ENCODE measurements at regions not wholly inside any gene's neighbourhood (a gene's known extent, or its start where the extent isn't known, plus 50 kb on each side); places are given as distances from the start of the nearest gene placed in this dataset.
"Not testable (repeated sequence)": the region's sequence is repeated elsewhere in the genome, so short reads cannot be mapped to it uniquely, and the experiment has no call there.

DNA sequence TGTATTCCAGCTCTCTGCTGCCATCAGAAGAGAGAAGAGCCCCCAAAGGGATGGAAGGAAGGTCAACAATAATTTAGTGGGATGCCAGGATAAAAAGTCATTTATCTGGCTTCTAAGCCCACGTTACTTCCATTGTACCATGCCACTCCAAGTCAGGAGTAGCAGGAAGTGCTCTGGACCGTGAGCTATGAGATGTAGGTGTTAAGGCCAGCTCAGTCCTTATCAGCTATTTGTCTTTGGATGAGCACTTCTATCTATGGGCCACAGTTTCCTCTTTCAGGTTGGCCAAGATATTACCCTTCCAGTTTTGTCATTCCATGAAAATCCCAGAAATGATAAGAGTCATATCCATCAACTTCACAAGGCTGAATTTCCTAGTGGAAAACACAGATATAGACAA is 119.4 kb upstream of the CACUL1 start:
- TF ChIP-seq CTCF (IDR thresholded peaks at IDR 0.05; ENCODE audit: low read depth, low read length) = no peak
- DNase-seq = no peak
- H3K4me1 ChIP-seq = peaks cover 14% of the 10 kb centered on the region
- no peaks in the 10 kb centered on the region for H3K36me3 ChIP-seq
- H3K9me3 ChIP-seq = no peaks in the 10 kb centered on the region
- no peaks in the 10 kb centered on the region for H3K27me3 ChIP-seq
- H3K4me3 ChIP-seq (ENCODE audit: low read depth, low read length) = no peak overlapping the region

DNA sequence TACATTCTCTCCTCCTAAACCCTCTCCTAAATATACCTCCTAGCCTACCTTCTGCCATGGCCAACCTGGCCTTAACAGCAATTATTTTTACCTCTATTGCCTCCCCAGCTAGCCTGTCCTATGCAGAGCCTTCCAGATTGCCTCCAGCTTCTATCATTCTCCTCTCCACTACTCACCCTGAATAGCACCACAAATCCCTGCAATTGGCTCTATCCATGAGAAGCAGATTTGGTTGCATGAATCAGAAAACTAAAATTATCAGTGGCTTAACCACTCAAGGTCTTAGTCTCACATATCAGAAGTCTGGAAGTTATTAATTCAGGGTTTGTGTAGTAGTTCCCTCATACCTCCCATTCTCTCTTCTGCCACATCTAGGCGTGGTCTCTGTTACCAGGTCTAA is 120.3 kb upstream of the CACUL1 start:
- no peaks in the 10 kb centered on the region for H3K9me3 ChIP-seq
- TF ChIP-seq CTCF (IDR thresholded peaks at IDR 0.05; ENCODE audit: low read depth, low read length) = no peak
- H3K4me1 ChIP-seq = peaks cover 14% of the 10 kb centered on the region
- H3K27me3 ChIP-seq = no peaks in the 10 kb centered on the region
- no peak for DNase-seq
- H3K4me3 ChIP-seq (ENCODE audit: low read depth, low read length) = no peak overlapping the region
- H3K36me3 ChIP-seq = no peaks in the 10 kb centered on the region

GRCh38 chr10:118882741-118883140 is 128.0 kb upstream of the CACUL1 start:
- no peak for TF ChIP-seq CTCF (IDR thresholded peaks at IDR 0.05; ENCODE audit: low read depth, low read length)

GRCh38 chr10:118892255-118892654 is 137.3 kb upstream of the NANOS1 start:
- no peak for DNase-seq

More at GRCh38 chr10:118882741-118883140, 128.0 kb upstream of the CACUL1 start:
- DNase-seq = no peak
- Histone ChIP-seq H3K4me1 (no peaks in the 10 kb centered on the region), H3K4me3 (ENCODE audit: low read depth, low read length) (no peak overlapping the region), H3K36me3 (no peaks in the 10 kb centered on the region), H3K9me3 (no peaks in the 10 kb centered on the region), H3K27me3 (no peaks in the 10 kb centered on the region)

GRCh38 chr10:118894891-118895290 is 134.6 kb upstream of the NANOS1 start:
- not testable (repeated sequence) for H3K4me1 ChIP-seq; DNase-seq; H3K27me3 ChIP-seq; H3K4me3 ChIP-seq (ENCODE audit: low read depth, low read length); H3K9me3 ChIP-seq; H3K36me3 ChIP-seq

More at GRCh38 chr10:118892255-118892654, 137.3 kb upstream of the NANOS1 start:
- Histone ChIP-seq H3K27me3 (no peaks in the 10 kb centered on the region), H3K36me3 (no peaks in the 10 kb centered on the region), H3K4me1 (no peaks in the 10 kb centered on the region), H3K9me3 (no peaks in the 10 kb centered on the region), H3K4me3 (ENCODE audit: low read depth, low read length) (no peak overlapping the region)
- no peak for TF ChIP-seq CTCF (IDR thresholded peaks at IDR 0.05; ENCODE audit: low read depth, low read length)

DNA sequence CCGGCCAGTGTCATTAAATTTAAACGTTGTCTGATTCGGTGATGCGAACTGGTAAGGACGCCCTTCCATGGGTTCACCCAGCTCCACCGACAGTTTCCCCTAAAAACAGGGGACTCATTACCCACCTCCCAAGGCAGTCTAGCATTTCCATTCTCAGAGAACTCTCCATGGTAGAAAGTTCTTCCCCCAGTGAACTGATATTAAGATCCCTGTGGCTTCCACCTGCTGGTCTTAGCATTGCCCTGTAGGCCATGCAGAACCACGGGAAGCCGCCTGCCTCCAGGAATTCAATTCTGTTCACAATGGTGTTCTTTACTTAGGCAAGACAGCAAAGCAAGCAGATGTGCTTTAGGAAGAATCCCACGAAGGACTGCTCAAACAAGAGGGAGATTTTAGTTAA is 128.9 kb upstream of the NANOS1 start:
- H3K36me3 ChIP-seq = no peaks in the 10 kb centered on the region
- DNase-seq = no peak
- H3K27me3 ChIP-seq = no peaks in the 10 kb centered on the region
- no peaks in the 10 kb centered on the region for H3K4me1 ChIP-seq
- no peak overlapping the region for H3K4me3 ChIP-seq (ENCODE audit: low read depth, low read length)
- no peak for TF ChIP-seq CTCF (IDR thresholded peaks at IDR 0.05; ENCODE audit: low read depth, low read length)
- H3K9me3 ChIP-seq = no peaks in the 10 kb centered on the region

- Histone ChIP-seq H3K9me3 (no peaks in the 10 kb centered on the region), H3K4me3 (ENCODE audit: low read depth, low read length) (no peak overlapping the region), H3K36me3 (no peaks in the 10 kb centered on the region), H3K27me3 (no peaks in the 10 kb centered on the region), H3K4me1 (no peaks in the 10 kb centered on the region)
- DNase-seq = no peak
- TF ChIP-seq CTCF (IDR thresholded peaks at IDR 0.05; ENCODE audit: low read depth, low read length) = no peak
These were observed 128.1 kb upstream of the NANOS1 start for GRCh38 chr10:118901380-118901779.

Measured in BE2C (cell line).